ENCODE measurements at regions not wholly inside any gene's neighbourhood (a gene's known extent, or its start where the extent isn't known, plus 50 kb on each side); places are given as distances from the start of the nearest gene placed in this dataset.

DNA sequence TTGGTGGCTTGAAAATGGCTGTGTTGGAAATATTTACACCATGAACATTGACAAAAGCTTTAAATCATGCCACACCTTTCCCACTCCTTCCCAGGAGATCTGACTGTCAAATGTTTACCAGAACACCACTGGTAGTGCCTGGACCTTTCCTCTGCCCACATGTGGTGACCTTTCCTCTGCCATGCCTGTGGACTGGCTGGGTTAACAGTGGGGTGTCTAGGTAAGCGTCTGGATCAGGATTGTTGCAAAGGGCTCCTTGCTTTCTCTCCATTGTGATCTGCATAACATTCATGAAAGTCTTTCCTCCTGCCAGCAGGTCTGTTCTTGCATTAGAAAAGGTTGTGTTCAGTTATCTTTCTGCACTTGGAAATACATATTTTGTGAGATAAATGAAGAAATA lies 572.7 kb downstream of the DHX35 start:
- no peak for TF ChIP-seq CTCF (IDR thresholded peaks at IDR 0.05; ENCODE audit: extremely low read depth, low read depth, low read length)
- no peak overlapping the region for H3K4me2 ChIP-seq (ENCODE audit: insufficient read depth, low read length)
- H3K4me1 ChIP-seq (ENCODE audit: insufficient read depth, low read length), result no peaks in the 10 kb centered on the region
- H3K27ac ChIP-seq (ENCODE audit: low read depth, low read length), result no peak overlapping the region
- H3K79me2 ChIP-seq (ENCODE audit: insufficient read depth, low read length), result no peaks in the 10 kb centered on the region
- no peaks in the 10 kb centered on the region for H4K20me1 ChIP-seq (ENCODE audit: insufficient read depth, low read length)
- H2AFZ ChIP-seq (ENCODE audit: low read length), result no peak overlapping the region
- H3K9me3 ChIP-seq (ENCODE audit: low read depth, low read length), result no peaks in the 10 kb centered on the region
- no peaks in the 10 kb centered on the region for H3K27me3 ChIP-seq (ENCODE audit: insufficient read depth, low read length)
- H3K4me3 ChIP-seq (ENCODE audit: insufficient read depth, low read length), result no peak overlapping the region
- DNase-seq (ENCODE audit: insufficient read length, low spot score, missing footprints), result no peak
- H3K36me3 ChIP-seq (ENCODE audit: insufficient read depth, low read length), result no peaks in the 10 kb centered on the region

- Histone ChIP-seq H3K27ac (ENCODE audit: low read depth, low read length) (no peak overlapping the region), H4K20me1 (ENCODE audit: insufficient read depth, low read length) (no peaks in the 10 kb centered on the region), H3K36me3 (ENCODE audit: insufficient read depth, low read length) (no peaks in the 10 kb centered on the region), H3K9me3 (ENCODE audit: low read depth, low read length) (no peaks in the 10 kb centered on the region), H3K79me2 (ENCODE audit: insufficient read depth, low read length) (no peaks in the 10 kb centered on the region), H3K4me1 (ENCODE audit: insufficient read depth, low read length) (no peaks in the 10 kb centered on the region), H2AFZ (ENCODE audit: low read length) (no peak overlapping the region), H3K4me2 (ENCODE audit: insufficient read depth, low read length) (no peak overlapping the region), H3K4me3 (ENCODE audit: insufficient read depth, low read length) (no peak overlapping the region), H3K27me3 (ENCODE audit: insufficient read depth, low read length) (no peaks in the 10 kb centered on the region)
- no peak for DNase-seq (ENCODE audit: insufficient read length, low spot score, missing footprints)
- no peak for TF ChIP-seq CTCF (IDR thresholded peaks at IDR 0.05; ENCODE audit: extremely low read depth, low read depth, low read length)
Observed at GRCh38 chr20:39533858-39534257, 571.7 kb downstream of the DHX35 start.

DNA sequence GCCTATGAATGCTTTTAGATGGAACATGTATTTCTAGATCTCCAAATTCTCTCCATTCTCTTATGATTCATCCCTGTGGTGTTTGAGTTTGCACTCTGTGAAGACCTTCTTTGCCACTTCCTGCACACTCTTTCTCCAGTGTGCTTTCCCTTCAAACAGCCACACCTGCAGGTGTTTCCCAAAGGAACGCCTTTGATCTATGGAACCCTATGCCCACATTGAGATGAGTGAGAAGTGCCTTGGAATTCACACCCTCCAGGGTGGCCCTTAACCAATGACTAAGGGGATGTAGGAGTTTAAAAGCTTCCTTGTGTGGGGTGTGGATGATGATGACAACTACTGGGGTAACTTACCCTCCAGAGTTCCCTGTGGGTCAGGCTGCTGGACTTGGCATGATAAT lies 570.1 kb downstream of the DHX35 start:
- Histone ChIP-seq H3K4me3 (ENCODE audit: insufficient read depth, low read length) (no peak overlapping the region), H4K20me1 (ENCODE audit: insufficient read depth, low read length) (no peaks in the 10 kb centered on the region), H3K4me2 (ENCODE audit: insufficient read depth, low read length) (no peak overlapping the region), H3K9me3 (ENCODE audit: low read depth, low read length) (no peaks in the 10 kb centered on the region), H3K79me2 (ENCODE audit: insufficient read depth, low read length) (no peaks in the 10 kb centered on the region), H3K36me3 (ENCODE audit: insufficient read depth, low read length) (no peaks in the 10 kb centered on the region), H3K27ac (ENCODE audit: low read depth, low read length) (no peak overlapping the region), H3K27me3 (ENCODE audit: insufficient read depth, low read length) (no peaks in the 10 kb centered on the region), H2AFZ (ENCODE audit: low read length) (no peak overlapping the region), H3K4me1 (ENCODE audit: insufficient read depth, low read length) (no peaks in the 10 kb centered on the region)
- DNase-seq (ENCODE audit: insufficient read length, low spot score, missing footprints), result no peak
- no peak for TF ChIP-seq CTCF (IDR thresholded peaks at IDR 0.05; ENCODE audit: extremely low read depth, low read depth, low read length)

DNA sequence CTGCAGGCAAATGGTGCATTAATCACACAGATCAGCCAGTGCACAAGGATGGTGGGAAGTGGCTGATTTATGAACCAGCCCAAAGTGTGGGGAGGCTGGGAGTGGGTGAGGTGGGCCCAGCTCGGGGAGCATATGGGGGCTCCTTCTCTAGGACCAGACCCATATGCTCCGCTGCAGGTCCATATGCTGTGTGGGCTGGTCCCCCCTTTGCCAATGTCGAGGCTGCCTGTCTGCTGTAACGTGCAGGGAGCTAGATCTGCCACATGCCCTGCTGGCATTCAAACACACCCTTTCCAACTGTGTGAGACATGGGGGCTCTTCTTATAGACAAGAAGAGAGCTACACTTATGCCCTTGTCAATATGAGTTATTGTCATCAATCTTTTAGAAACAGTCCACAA lies 566.3 kb downstream of the DHX35 start:
- TF ChIP-seq CTCF (IDR thresholded peaks at IDR 0.05; ENCODE audit: extremely low read depth, low read depth, low read length), result no peak
- H3K36me3 ChIP-seq (ENCODE audit: insufficient read depth, low read length), result no peaks in the 10 kb centered on the region

More for the DNA sequence above, 566.3 kb downstream of the DHX35 start:
- Histone ChIP-seq H3K27ac (ENCODE audit: low read depth, low read length) (no peak overlapping the region), H3K79me2 (ENCODE audit: insufficient read depth, low read length) (no peaks in the 10 kb centered on the region), H3K4me2 (ENCODE audit: insufficient read depth, low read length) (no peak overlapping the region), H3K9me3 (ENCODE audit: low read depth, low read length) (no peaks in the 10 kb centered on the region), H3K27me3 (ENCODE audit: insufficient read depth, low read length) (no peaks in the 10 kb centered on the region), H3K4me1 (ENCODE audit: insufficient read depth, low read length) (no peaks in the 10 kb centered on the region), H3K4me3 (ENCODE audit: insufficient read depth, low read length) (no peak overlapping the region), H4K20me1 (ENCODE audit: insufficient read depth, low read length) (no peaks in the 10 kb centered on the region), H2AFZ (ENCODE audit: low read length) (no peak overlapping the region)
- DNase-seq (ENCODE audit: insufficient read length, low spot score, missing footprints), result no peak
